ENCODE measurements at regions not wholly inside any gene's neighbourhood (a gene's known extent, or its start where the extent isn't known, plus 50 kb on each side); places are given as distances from the start of the nearest gene placed in this dataset.

DNA sequence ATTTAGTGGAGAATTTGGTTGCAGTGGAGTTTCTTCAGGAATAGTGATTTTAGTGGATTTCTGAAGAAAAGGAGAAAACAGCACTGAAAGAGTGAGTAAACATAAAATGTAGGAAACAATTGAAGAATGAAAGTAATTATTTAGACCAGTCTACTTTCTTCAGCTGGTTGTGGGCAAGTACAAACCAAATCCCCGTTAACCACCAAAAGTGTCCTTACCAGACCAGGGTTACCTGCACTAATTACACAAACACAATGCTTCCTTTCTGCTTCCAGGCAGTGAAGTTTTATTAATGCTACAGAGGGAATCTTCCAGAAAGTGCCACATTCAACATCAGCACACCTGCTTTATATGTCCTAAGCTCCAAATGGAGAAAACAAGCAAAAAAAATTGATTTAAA lies 248.0 kb upstream of the TBC1D5 start:
- TF ChIP-seq, protein P1, sequence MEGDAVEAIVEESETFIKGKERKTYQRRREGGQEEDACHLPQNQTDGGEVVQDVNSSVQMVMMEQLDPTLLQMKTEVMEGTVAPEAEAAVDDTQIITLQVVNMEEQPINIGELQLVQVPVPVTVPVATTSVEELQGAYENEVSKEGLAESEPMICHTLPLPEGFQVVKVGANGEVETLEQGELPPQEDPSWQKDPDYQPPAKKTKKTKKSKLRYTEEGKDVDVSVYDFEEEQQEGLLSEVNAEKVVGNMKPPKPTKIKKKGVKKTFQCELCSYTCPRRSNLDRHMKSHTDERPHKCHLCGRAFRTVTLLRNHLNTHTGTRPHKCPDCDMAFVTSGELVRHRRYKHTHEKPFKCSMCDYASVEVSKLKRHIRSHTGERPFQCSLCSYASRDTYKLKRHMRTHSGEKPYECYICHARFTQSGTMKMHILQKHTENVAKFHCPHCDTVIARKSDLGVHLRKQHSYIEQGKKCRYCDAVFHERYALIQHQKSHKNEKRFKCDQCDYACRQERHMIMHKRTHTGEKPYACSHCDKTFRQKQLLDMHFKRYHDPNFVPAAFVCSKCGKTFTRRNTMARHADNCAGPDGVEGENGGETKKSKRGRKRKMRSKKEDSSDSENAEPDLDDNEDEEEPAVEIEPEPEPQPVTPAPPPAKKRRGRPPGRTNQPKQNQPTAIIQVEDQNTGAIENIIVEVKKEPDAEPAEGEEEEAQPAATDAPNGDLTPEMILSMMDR (IDR thresholded peaks at IDR 0.05; ENCODE audit: low read depth, low read length): no peak
- H3K4me3 ChIP-seq (ENCODE audit: low read depth, low read length): no peak overlapping the region

DNA sequence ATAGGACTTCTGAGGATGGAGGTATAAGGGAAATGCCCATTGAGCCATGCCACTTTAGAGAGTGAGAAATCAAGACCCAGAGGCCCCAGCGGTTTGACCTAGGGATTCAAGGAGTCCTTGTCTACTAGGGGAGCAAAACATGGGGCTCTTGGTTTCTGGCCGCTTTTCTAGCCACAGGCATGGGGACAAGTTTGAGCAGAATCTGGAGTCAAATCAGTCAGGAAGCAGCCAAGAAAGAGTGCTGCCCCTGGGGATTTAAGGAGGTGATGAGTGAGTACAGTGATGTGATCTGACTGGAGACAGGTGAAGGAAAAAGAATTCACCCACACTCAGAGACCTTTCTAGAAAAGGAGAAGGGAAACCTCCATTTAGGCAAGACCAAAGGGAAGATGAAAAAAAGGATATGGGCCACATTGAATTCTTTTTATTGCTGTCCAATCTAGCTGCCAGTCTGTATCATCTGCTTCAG lies 244.0 kb upstream of the TBC1D5 start:
- TF ChIP-seq, protein P1 (IDR thresholded peaks at IDR 0.05; ENCODE audit: low read depth, low read length): no peak
- H3K4me3 ChIP-seq (ENCODE audit: low read depth, low read length): no peak overlapping the region

DNA sequence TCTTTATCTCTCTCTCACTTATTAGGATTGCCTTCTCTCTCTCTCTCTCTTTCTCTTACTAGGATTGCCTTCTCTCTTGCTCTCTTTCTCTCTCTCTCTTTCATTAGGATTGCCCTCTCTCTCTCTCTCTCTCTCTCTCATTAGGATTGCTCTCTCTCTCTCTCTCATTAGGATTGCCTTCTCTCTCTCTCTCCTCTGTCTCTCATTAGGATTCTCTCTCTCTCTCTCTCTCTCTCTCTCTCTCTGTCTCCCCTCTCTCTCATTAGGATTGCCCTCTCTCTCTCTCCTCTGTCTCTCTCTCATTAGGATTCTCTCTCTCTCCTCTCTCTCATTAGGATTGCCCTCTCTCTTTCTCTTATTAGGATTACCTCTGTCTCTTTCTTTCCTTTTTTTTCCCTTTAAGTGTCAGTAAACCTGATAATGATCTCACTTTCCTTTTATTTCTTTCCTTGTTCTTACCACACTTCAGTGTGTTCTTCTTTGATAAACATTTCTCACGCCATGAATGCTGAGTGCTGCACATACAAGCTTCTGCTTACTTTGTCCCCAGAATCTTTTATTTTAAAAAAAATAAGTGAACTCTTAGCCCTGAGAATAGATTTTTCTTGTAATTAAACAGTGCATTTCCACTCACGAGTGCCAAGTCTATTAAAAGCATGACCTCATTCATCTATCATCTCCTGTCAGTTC lies 243.4 kb upstream of the TBC1D5 start:
- no peak overlapping the region for H3K4me3 ChIP-seq (ENCODE audit: low read depth, low read length)
- TF ChIP-seq, protein P1 (IDR thresholded peaks at IDR 0.05; ENCODE audit: low read depth, low read length): no peak

DNA sequence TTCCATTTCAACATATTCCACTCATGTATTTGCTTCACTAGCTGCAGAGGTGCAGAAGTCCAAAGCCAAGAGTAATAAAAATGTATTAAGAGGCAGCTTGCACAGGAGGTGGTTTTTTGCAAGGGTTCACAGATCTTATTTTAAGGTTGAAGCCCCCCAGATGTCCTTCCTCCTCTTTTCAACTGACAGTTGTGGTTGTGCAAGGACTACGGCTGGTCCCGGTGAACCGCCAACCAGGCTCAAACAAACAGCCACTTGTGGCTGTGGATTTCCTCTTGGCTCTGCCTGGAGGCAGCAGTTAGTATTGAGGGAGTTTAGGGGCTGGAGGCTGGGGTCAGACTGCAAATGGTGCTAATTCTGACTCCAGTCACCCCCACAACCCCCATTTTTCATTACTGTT lies 240.7 kb upstream of the TBC1D5 start:
- TF ChIP-seq, protein P1 (IDR thresholded peaks at IDR 0.05; ENCODE audit: low read depth, low read length): no peak
- H3K4me3 ChIP-seq (ENCODE audit: low read depth, low read length): no peak overlapping the region

DNA sequence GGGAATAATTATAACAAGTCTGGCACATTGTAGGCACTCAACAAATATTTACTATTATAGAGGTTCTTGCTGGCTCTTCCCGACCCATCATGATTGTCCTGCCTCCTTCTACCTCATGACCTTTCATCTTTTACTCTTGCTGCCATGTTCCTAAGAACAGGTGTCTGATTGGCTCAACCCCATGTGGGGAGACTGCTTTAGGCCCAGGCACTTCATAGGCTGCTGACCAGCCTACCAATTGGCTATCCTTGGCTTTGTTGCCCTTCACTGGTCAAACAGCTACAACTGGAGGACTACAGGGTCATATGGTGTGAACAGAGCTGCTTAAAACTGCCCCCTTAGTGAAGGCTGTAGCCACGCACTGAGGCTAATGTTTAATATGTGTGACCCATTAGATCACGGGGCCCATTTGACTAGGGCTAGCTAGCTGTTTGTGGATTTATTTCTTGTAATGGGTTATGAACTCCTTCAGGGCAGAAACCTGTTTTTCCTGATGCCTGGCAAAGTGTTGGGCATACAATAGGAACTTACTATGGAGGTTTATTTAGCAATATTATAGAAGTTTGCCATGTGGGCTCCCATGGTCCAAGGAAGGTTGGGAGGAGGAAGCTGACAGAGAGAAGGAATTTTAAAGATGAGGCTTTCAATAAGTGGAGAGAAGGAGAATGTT lies 239.9 kb upstream of the TBC1D5 start:
- TF ChIP-seq, protein P1 (IDR thresholded peaks at IDR 0.05; ENCODE audit: low read depth, low read length): no peak
- H3K4me3 ChIP-seq (ENCODE audit: low read depth, low read length): no peak overlapping the region

DNA sequence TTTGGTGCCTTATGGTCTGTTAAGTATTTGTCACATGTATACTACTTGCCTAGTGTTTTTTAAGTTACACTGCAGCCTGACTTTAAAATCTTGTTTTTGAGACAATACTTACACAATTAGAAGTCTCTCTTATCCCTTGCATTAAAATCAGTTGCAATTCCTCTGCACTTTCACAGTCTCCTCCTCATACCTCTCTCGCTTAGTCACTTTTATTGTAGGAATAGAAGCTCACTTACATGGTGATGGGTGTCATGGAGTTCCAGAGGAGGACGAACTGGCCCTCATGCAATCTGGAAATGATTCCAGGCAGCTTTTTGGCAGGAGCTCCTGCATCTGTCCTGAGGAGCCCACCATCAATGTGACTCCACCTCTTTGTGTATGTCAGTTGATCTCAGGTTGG lies 238.4 kb upstream of the TBC1D5 start:
- TF ChIP-seq, protein P1 (IDR thresholded peaks at IDR 0.05; ENCODE audit: low read depth, low read length): no peak
- H3K4me3 ChIP-seq (ENCODE audit: low read depth, low read length): no peak overlapping the region

DNA sequence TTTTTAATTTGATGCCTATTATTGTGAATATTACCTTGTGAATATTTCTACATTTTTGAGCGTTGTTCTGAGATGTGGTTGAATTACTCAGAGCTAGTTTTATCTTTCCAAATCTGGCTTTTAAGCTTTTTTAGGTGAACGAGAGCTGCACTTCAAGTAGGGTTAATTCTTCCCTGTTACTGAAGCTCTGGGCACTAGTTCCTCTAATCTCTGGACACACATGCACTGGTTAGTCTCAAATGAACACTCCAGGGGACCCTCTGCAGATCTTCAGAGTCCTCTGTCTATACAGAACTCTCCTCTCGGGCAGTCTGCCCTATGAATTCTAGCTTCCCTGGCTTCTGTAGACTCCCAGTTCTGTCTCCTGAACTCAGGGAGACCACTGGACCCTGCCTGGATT lies 237.5 kb upstream of the TBC1D5 start:
- no peak overlapping the region for H3K4me3 ChIP-seq (ENCODE audit: low read depth, low read length)
- TF ChIP-seq, protein P1 (IDR thresholded peaks at IDR 0.05; ENCODE audit: low read depth, low read length): no peak

All from WI38 (cell line).